Activated CD8-positive, alpha-beta T cell treated with anti-CD3 and anti-CD28 coated beads for 36 hours (primary cell): ENCODE measurements at regions not wholly inside any gene's neighbourhood (a gene's known extent, or its start where the extent isn't known, plus 50 kb on each side); places are given as distances from the start of the nearest gene placed in this dataset.

Experiments used
- ATAC-seq: fragments of 200-7000 bp; cut with Tn5 transposase; one replicate; pipeline ENCODE4 v1.10.0; 2021; ENCODE audit warnings: mild to moderate bottlenecking, moderate library complexity
- CTCF ChIA-PET: fragments of 350-600 bp; sonication (Branson Sonifier 250); formaldehyde crosslinking; loops from one replicate; lab custom pipeline; 2021; ENCODE audit warnings: antibody characterized with exemption; lab: Charles Lee
- POLR2A ChIA-PET: fragments of 350-600 bp; sonication (Branson Sonifier 250); formaldehyde crosslinking; loops from one replicate; lab custom pipeline; 2021; ENCODE audit warnings: antibody characterized with exemption; lab: Charles Lee
- DNase-seq: peaks from one replicate; pipeline ENCODE4 v3.0.0-alpha.2; 2020
- H3K27ac Mint-ChIP-seq: one replicate; pipeline ENCODE4 v1.8.0; 2021; ENCODE audit warnings: mild to moderate bottlenecking, mixed read lengths
- H3K27me3 Mint-ChIP-seq: one replicate; pipeline ENCODE4 v1.8.0; 2021; ENCODE audit warnings: mixed read lengths
- H3K36me3 Mint-ChIP-seq: one replicate; pipeline ENCODE4 v1.8.0; 2021; ENCODE audit warnings: low read depth, mixed read lengths
- H3K4me1 Mint-ChIP-seq: one replicate; pipeline ENCODE4 v1.8.0; 2021; ENCODE audit warnings: low read depth, mixed read lengths
- H3K4me3 Mint-ChIP-seq: one replicate; pipeline ENCODE4 v1.8.0; 2021; ENCODE audit warnings: mild to moderate bottlenecking, moderate library complexity, mixed read lengths
- H3K9me3 Mint-ChIP-seq: one replicate; pipeline ENCODE4 v1.8.0; 2021; ENCODE audit warnings: mixed read lengths
- intact Hi-C: fragments of 100-400 bp; cut with micrococcal nuclease; formaldehyde crosslinking; loops from one replicate; pipeline ENCODE4 v1.10.0; 2022
- TF ChIP-seq, protein P1 (sequence below): fragments of 200-600 bp; IDR thresholded peaks from one replicate; pipeline ENCODE4 v1.8.0; 2022; ENCODE audit warnings: antibody characterized with exemption, mild to moderate bottlenecking

DNA sequence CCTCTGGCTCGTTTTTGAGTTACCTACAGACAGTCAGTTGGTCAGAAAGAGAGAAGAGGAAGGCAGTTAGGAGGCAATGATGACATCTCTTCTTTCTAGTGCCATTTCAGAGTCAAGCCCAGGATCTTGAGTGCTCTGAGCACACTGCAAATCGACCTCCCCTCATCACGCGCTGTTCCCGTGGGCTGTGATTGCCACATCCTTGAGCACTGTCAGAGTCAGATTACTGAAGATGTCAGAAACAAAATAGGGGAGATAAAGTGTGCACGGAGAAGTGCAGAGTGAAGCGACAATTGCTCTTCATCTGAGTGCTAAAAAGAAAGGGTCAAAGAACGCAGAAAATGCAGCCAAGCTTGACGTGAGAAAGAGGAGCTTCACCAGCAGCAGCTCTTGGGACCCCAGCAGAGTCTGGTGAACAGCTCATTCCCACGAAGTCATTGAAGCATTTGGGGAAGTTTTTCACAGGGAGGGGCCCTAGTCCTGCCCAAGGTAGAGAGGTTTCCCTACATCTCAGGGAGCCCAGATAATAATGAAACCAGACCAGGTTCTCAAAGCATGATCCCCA, 661.7 kb upstream of the AUTS2 start:
- H3K27me3 Mint-ChIP-seq, result no peaks in the 10 kb centered on the region
- ChIA-PET POLR2A (no interaction called here), CTCF (no interaction called here)
- intact Hi-C loops, result no loop called here
- DNase-seq (no peak), ATAC-seq (no peak)
- H3K27ac Mint-ChIP-seq, result no peak overlapping the region
- TF ChIP-seq, protein P1, sequence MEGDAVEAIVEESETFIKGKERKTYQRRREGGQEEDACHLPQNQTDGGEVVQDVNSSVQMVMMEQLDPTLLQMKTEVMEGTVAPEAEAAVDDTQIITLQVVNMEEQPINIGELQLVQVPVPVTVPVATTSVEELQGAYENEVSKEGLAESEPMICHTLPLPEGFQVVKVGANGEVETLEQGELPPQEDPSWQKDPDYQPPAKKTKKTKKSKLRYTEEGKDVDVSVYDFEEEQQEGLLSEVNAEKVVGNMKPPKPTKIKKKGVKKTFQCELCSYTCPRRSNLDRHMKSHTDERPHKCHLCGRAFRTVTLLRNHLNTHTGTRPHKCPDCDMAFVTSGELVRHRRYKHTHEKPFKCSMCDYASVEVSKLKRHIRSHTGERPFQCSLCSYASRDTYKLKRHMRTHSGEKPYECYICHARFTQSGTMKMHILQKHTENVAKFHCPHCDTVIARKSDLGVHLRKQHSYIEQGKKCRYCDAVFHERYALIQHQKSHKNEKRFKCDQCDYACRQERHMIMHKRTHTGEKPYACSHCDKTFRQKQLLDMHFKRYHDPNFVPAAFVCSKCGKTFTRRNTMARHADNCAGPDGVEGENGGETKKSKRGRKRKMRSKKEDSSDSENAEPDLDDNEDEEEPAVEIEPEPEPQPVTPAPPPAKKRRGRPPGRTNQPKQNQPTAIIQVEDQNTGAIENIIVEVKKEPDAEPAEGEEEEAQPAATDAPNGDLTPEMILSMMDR, result no peak
- no peaks in the 10 kb centered on the region for H3K4me1 Mint-ChIP-seq
- no peak overlapping the region for H3K4me3 Mint-ChIP-seq
- H3K9me3 Mint-ChIP-seq, result peaks cover 19% of the 10 kb centered on the region
- H3K36me3 Mint-ChIP-seq, result no peaks in the 10 kb centered on the region

DNA sequence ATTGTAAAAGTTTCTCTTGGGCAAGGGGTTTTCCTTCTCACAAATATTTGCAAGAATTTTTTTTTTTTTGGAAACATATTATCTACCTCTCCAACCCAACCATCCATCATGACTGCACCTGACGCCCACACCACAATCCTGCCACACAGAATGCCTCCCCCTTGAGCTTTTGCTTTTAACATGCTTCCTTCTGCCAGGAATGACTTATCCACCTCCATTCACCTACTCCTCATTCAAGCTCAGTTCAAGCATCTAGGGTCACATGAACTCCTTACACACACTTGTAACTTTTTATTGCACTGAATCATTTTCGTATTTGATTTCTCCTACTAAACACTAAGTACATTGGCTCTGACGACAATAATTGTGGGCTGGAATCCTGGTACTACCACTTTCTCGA, 660.1 kb upstream of the AUTS2 start:
- Mint-ChIP-seq H3K4me3 (no peak overlapping the region), H3K36me3 (no peaks in the 10 kb centered on the region), H3K27ac (no peak overlapping the region), H3K27me3 (no peaks in the 10 kb centered on the region), H3K4me1 (no peaks in the 10 kb centered on the region), H3K9me3 (peaks cover 15% of the 10 kb centered on the region)
- CTCF ChIA-PET, result no interaction called here
- TF ChIP-seq, protein P1, result no peak
- no peak for ATAC-seq
- POLR2A ChIA-PET, result no interaction called here
- intact Hi-C loops, result no loop called here
- no peak for DNase-seq

DNA sequence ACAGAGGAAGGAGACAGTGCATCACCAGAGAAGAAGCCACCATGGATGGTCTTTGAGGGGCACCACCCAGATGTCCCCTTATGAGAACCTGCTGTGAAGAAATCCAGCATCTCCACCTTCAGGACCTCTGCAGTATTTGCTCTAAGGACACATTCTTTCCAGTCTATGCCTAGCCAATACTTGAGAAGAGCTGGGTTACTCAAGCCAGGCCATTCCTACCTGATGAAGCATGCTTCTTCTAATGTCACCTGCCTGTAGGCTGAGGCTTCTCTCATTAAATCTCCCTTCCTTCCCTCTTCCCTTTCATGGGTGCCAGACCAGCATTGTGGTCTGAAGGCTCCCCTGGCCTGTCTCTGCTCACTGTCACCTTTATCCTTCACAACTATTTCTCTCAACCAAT, 654.5 kb upstream of the AUTS2 start:
- H3K27ac Mint-ChIP-seq, result no peak overlapping the region
- H3K27me3 Mint-ChIP-seq, result no peaks in the 10 kb centered on the region
- TF ChIP-seq, protein P1, result no peak
- ATAC-seq, result no peak
- POLR2A ChIA-PET, result no interaction called here
- CTCF ChIA-PET, result no interaction called here
- no peaks in the 10 kb centered on the region for H3K36me3 Mint-ChIP-seq
- H3K9me3 Mint-ChIP-seq, result peaks cover 12% of the 10 kb centered on the region
- no peak for DNase-seq
- intact Hi-C loops, result no loop called here
- H3K4me1 Mint-ChIP-seq, result no peaks in the 10 kb centered on the region
- H3K4me3 Mint-ChIP-seq, result no peak overlapping the region

DNA sequence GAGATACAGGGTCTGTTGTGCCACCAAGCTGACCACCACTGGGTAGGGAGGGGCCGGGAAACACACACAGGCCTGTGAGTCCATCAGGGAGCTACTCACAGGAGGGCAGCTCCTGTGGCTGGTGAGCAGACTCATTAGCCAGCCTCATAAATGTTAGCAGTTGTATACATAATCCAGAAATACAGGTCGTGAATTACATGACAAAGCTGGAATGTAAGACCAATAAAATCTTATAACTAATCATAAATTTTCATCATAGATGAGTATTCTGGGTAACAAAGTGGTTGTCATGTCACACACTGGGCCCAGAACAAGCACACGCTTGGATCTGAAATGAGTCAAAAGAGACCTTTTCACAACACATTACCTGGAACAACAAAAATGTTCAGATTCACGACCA, 642.6 kb upstream of the AUTS2 start:
- no peaks in the 10 kb centered on the region for H3K4me1 Mint-ChIP-seq
- DNase-seq (no peak), ATAC-seq (no peak)
- TF ChIP-seq, protein P1, result no peak
- no peaks in the 10 kb centered on the region for H3K36me3 Mint-ChIP-seq
- ChIA-PET POLR2A (no interaction called here), CTCF (no interaction called here)
- peaks cover 6% of the 10 kb centered on the region for H3K9me3 Mint-ChIP-seq
- intact Hi-C loops, result no loop called here
- no peak overlapping the region for H3K27ac Mint-ChIP-seq
- no peak overlapping the region for H3K4me3 Mint-ChIP-seq
- no peaks in the 10 kb centered on the region for H3K27me3 Mint-ChIP-seq

DNA sequence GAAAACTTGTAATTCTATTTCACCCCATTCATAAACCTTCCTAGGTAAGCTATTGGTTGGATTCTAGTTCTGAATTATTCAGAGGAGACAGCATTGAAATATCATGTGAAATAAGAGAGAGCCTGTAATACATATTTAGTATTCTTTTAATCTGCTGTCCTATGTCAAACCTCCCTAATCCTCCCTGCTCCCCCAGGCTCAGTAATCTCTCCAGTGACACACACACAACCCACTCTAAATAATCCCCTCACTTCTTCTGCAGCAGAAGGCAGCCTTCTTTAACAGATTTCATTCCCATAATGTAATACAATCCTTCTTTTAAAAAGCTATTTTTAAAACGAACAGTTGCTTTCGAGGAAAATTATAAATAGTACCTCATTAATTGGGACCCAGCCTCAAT, 639.7 kb upstream of the AUTS2 start:
- no peaks in the 10 kb centered on the region for H3K27me3 Mint-ChIP-seq
- no peak overlapping the region for H3K4me3 Mint-ChIP-seq
- ATAC-seq, result no peak
- no peaks in the 10 kb centered on the region for H3K4me1 Mint-ChIP-seq
- TF ChIP-seq, protein P1, result no peak
- intact Hi-C loops, result no loop called here
- peaks cover 8% of the 10 kb centered on the region for H3K9me3 Mint-ChIP-seq
- H3K36me3 Mint-ChIP-seq, result no peaks in the 10 kb centered on the region
- CTCF ChIA-PET, result no interaction called here
- no peak for DNase-seq
- H3K27ac Mint-ChIP-seq, result no peak overlapping the region
- POLR2A ChIA-PET, result no interaction called here
